PC-9 (cell line): ENCODE measurements at regions not wholly inside any gene's neighbourhood (a gene's known extent, or its start where the extent isn't known, plus 50 kb on each side); places are given as distances from the start of the nearest gene placed in this dataset.

Experiments used
- BruUV-seq: library from RNA; stranded (reverse); fragments of 400-500 nt; replicated peaks from 2 replicates; lab custom pipeline; 2021; lab: Mats Ljungman, UMichigan
- CTCF ChIA-PET: fragments of 300-600 bp; sonication (Branson Sonifier 250); formaldehyde crosslinking; loops from one replicate; lab custom pipeline; 2022; ENCODE audit warnings: antibody characterized with exemption; lab: Charles Lee
- POLR2A ChIA-PET: fragments of 300-600 bp; sonication (Branson Sonifier 250); formaldehyde crosslinking; loops from one replicate; lab custom pipeline; 2022; ENCODE audit warnings: antibody characterized with exemption; ENCODE audit not compliant: unreplicated experiment; lab: Charles Lee
- DNase-seq, 2 experiments: peaks; one replicate each; pipeline versions ENCODE4 v3.0.0 to v3.0.0-alpha.2; 2015 to 2022; ENCODE audit warnings: mixed read lengths in 1 of 2
- H2AFZ ChIP-seq: fragments of 200-600 bp; sonication (generic); 2 replicates; pipeline ENCODE4 v1.8.1; 2017; ENCODE audit warnings: antibody characterized with exemption
- H3F3A ChIP-seq: fragments of 200-600 bp; sonication (generic); 2 replicates; pipeline ENCODE4 v1.8.1; 2017; ENCODE audit warnings: antibody characterized with exemption, mild to moderate bottlenecking, low read depth; ENCODE audit not compliant: insufficient read depth
- H3K27ac ChIP-seq: fragments of 200-600 bp; sonication (generic); 2 replicates; pipeline ENCODE4 v1.6.1; 2016; ENCODE audit warnings: mixed run types
- H3K27me3 ChIP-seq: fragments of 200-600 bp; sonication (generic); 2 replicates; pipeline ENCODE4 v1.6.1; 2016; ENCODE audit warnings: low read depth, mixed run types; ENCODE audit not compliant: insufficient read depth
- H3K36me3 ChIP-seq: fragments of 200-600 bp; sonication (generic); 2 replicates; pipeline ENCODE4 v1.6.1; 2016; ENCODE audit warnings: low read depth, mixed run types
- H3K4me1 ChIP-seq: fragments of 200-600 bp; sonication (generic); replicated peaks from 2 replicates; pipeline ENCODE4 v1.6.1; 2016; ENCODE audit warnings: mixed run types; ENCODE audit not compliant: insufficient read depth
- H3K4me2 ChIP-seq: fragments of 200-600 bp; sonication (generic); 2 replicates; pipeline ENCODE4 v1.6.1; 2017; ENCODE audit warnings: mixed run types
- H3K4me3 ChIP-seq: fragments of 200-600 bp; sonication (generic); 2 replicates; pipeline ENCODE4 v1.6.1; 2016; ENCODE audit warnings: mixed run types
- H3K79me2 ChIP-seq: fragments of 200-600 bp; sonication (generic); 2 replicates; pipeline ENCODE4 v1.6.1; 2017; ENCODE audit warnings: low read depth, mixed run types
- H3K9me2 ChIP-seq: fragments of 200-600 bp; sonication (generic); 2 replicates; pipeline ENCODE4 v1.8.1; 2017; ENCODE audit warnings: mild to moderate bottlenecking; ENCODE audit not compliant: insufficient read depth
- H3K9me3 ChIP-seq: fragments of 200-600 bp; sonication (generic); 2 replicates; pipeline ENCODE4 v1.8.1; 2016; ENCODE audit warnings: low read depth; ENCODE audit not compliant: insufficient read depth
- H4K20me1 ChIP-seq: fragments of 200-600 bp; sonication (generic); 2 replicates; pipeline ENCODE4 v1.8.1; 2017; ENCODE audit not compliant: insufficient read depth
- EZH2 ChIP-seq: fragments of 200-600 bp; sonication (generic); IDR thresholded peaks from 2 replicates; pipeline ENCODE4 v1.8.0; 2017; ENCODE audit warnings: antibody characterized with exemption, low read depth
- intact Hi-C: fragments of 100-400 bp; cut with micrococcal nuclease; formaldehyde crosslinking; loops from one replicate; pipeline ENCODE4 v1.10.0; 2022; ENCODE audit not compliant: unreplicated experiment
- TF ChIP-seq, protein P1 (sequence below): fragments of 200-600 bp; sonication (generic); conservative IDR thresholded peaks from 2 replicates; pipeline ENCODE4 v1.6.1; 2017; ENCODE audit warnings: mixed run types, antibody characterized with exemption, mild to moderate bottlenecking, moderate library complexity

DNA sequence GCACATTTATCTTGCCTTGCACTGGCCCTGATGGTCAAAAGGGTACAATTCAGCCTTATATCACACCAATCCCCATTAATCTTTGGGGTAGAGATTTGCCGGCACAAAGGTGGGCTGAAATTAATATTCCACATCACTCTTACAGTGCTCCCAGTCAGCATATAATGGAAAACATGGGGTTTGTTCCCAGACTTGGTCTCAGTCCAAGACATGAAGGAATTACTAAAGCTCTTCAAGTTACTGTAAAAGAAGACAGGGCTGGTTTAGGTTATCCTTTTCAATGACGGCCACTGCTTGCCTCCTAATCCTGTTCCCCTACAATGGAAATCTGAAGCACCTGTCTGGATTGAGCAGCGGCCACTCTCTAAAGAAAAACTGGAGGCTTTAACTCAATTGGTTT lies 160.7 kb downstream of the IER5 start:
- CTCF ChIA-PET: no interaction called here
- H3K36me3 ChIP-seq: no peaks in the 10 kb centered on the region

DNA sequence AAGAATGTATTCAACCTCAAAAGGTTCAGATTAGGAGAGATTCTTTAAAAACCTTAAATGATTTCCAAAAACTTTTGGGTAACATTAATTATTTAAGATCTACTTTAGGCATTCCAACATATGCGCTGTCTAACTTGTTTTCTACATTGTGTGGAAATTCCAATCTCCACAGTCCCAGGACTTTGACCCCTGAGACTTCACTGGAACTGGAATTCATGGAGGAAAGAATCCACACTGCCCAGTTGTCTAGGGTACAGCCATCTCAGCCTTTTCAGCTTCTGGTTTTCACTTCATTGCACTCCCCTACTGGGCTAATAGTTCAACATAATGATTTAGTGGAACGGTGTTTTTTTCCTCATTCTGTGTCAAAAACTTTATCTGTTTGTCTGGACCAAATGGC lies 161.5 kb downstream of the IER5 start:
- H3K79me2 ChIP-seq: no peaks in the 10 kb centered on the region
- no peaks in the 10 kb centered on the region for H3K36me3 ChIP-seq
- TF ChIP-seq, protein P1, sequence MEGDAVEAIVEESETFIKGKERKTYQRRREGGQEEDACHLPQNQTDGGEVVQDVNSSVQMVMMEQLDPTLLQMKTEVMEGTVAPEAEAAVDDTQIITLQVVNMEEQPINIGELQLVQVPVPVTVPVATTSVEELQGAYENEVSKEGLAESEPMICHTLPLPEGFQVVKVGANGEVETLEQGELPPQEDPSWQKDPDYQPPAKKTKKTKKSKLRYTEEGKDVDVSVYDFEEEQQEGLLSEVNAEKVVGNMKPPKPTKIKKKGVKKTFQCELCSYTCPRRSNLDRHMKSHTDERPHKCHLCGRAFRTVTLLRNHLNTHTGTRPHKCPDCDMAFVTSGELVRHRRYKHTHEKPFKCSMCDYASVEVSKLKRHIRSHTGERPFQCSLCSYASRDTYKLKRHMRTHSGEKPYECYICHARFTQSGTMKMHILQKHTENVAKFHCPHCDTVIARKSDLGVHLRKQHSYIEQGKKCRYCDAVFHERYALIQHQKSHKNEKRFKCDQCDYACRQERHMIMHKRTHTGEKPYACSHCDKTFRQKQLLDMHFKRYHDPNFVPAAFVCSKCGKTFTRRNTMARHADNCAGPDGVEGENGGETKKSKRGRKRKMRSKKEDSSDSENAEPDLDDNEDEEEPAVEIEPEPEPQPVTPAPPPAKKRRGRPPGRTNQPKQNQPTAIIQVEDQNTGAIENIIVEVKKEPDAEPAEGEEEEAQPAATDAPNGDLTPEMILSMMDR: no peak
- TF ChIP-seq EZH2: no peak
- ChIA-PET CTCF (no interaction called here), POLR2A (no interaction called here)
- H3K27ac ChIP-seq: no peak overlapping the region
- H4K20me1 ChIP-seq: no peaks in the 10 kb centered on the region
- H3K4me1 ChIP-seq: 0 out of 2 replicates have a peak, but pooled peaks cover 4% of the 10 kb centered on the region
- intact Hi-C loops: no loop called here
- no peaks in the 10 kb centered on the region; the same call in 1 of the 2 replicates for H3F3A ChIP-seq
- no peak overlapping the region for H3K4me3 ChIP-seq
- peaks cover 14% of the 10 kb centered on the region; the same call in 1 of the 2 replicates for H3K27me3 ChIP-seq
- no peaks in the 10 kb centered on the region; the same call in 1 of the 2 replicates for H3K9me3 ChIP-seq
- DNase-seq: no peak
- BruUV-seq: no TSS peak
- no peaks in the 10 kb centered on the region for H3K9me2 ChIP-seq
- H2AFZ ChIP-seq: no peak overlapping the region
- H3K4me2 ChIP-seq: no peak overlapping the region

More for the DNA sequence above, 160.7 kb downstream of the IER5 start:
- Histone ChIP-seq H3K9me2 (no peaks in the 10 kb centered on the region), H3K79me2 (no peaks in the 10 kb centered on the region), H3K27me3 (peaks cover 19% of the 10 kb centered on the region; the same call in 1 of the 2 replicates), H4K20me1 (no peaks in the 10 kb centered on the region), H3K27ac (no peak overlapping the region), H3K4me2 (no peak overlapping the region), H3K4me3 (no peak overlapping the region), H3F3A (no peaks in the 10 kb centered on the region; the same call in 1 of the 2 replicates), H3K9me3 (no peaks in the 10 kb centered on the region; the same call in 1 of the 2 replicates), H3K4me1 (0 out of 2 replicates have a peak, but pooled peaks cover 4% of the 10 kb centered on the region), H2AFZ (no peak overlapping the region)
- intact Hi-C loops: no loop called here
- DNase-seq: no peak
- no peak for TF ChIP-seq EZH2
- TF ChIP-seq, protein P1: no peak
- BruUV-seq: no TSS peak
- POLR2A ChIA-PET: no interaction called here

DNA sequence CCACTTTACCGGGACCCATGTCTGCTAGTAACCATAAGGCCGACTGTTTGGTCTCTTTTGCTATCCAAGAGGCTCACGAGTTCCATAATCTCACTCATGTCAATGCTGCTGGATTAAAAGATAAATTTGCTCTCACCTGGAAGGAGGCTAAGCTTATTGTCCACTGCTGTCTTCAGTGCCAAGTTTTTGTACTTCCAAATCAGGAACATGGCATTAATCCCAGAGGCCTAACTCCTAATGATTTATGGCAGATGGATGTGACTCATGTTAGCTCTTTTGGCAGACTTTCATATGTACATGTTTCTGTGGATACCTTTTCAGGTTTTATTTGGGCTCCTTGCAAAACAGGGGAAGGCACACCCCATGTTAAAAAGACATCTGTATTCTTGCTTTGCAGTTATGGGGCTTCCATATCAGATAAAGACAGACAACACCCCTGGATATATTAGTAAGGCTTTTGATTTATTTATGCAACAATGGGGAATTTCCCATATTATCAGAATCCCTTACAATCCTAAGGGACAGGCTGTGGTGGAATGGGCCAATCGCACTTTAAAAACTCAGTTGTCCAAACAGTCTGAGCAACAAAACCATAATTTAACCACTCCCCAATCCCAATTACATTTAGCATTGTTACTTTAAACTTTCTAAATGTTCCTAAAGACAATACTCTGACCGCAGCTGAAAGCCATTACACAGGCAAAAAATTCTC lies 162.7 kb downstream of the IER5 start:
- no peak overlapping the region for H2AFZ ChIP-seq
- no peaks in the 10 kb centered on the region for H3K36me3 ChIP-seq
- H3K4me1 ChIP-seq: 0 out of 2 replicates have a peak, but pooled peaks cover 4% of the 10 kb centered on the region
- no peaks in the 10 kb centered on the region for H3K9me2 ChIP-seq
- peak; percentile 25 to 78 for DNase-seq
- ChIA-PET POLR2A (no interaction called here), CTCF (interaction anchor here (0.7 kb wide), 1 partner anchor 1436 kb away, joined by 3 read pairs; no protein-coding TSS in a partner anchor)
- intact Hi-C loops: no loop called here
- H3K4me2 ChIP-seq: no peak overlapping the region
- no peaks in the 10 kb centered on the region; the same call in 1 of the 2 replicates for H3K9me3 ChIP-seq
- no peaks in the 10 kb centered on the region; the same call in 1 of the 2 replicates for H3F3A ChIP-seq
- no peak overlapping the region for H3K27ac ChIP-seq
- peaks cover 5% of the 10 kb centered on the region; the same call in 1 of the 2 replicates for H3K27me3 ChIP-seq
- TF ChIP-seq EZH2: no peak
- TF ChIP-seq, protein P1: no peak
- H3K79me2 ChIP-seq: no peaks in the 10 kb centered on the region
- no peak overlapping the region for H3K4me3 ChIP-seq
- no peaks in the 10 kb centered on the region for H4K20me1 ChIP-seq
- BruUV-seq: no TSS peak
